ENCODE measurements at regions not wholly inside any gene's neighbourhood (a gene's known extent, or its start where the extent isn't known, plus 50 kb on each side); places are given as distances from the start of the nearest gene placed in this dataset.

GRCh38 chr16:80109581-80109980 is 431.2 kb upstream of the DYNLRB2 start:
- dilution Hi-C loops (cut with MboI; ENCODE audit: extremely low pct_ligation_motif_present, low sequenced_read_pairs) (no loop called here), intact Hi-C loops (cut with micrococcal nuclease) (no loop called here)
- H3K27ac ChIP-seq (ENCODE audit: insufficient read depth, low read depth, low read length) = no peak overlapping the region
- no TSS peak for BruUV-seq (replicated peaks)
- H3K4me2 ChIP-seq (ENCODE audit: insufficient read depth, low read length) = no peak overlapping the region
- H3K36me3 ChIP-seq (ENCODE audit: control insufficient read depth in 2 of 2, extremely low read depth in 1 of 2, insufficient read depth in 2 of 2, low read length in 2 of 2) = no peaks in the 10 kb centered on the region
- ChIA-PET POLR2A (no interaction called here), CTCF (no interaction called here)
- FAIRE-seq (no peak), DNase-seq (ENCODE audit: low read depth, low spot score) (no peak)
- no peaks in the 10 kb centered on the region for H3K9me1 ChIP-seq (replicated peaks; ENCODE audit: control insufficient read depth, extremely low read depth, insufficient read depth, low read length)
- no peaks in the 10 kb centered on the region for H4K20me1 ChIP-seq (replicated peaks; ENCODE audit: control insufficient read depth, extremely low read depth, insufficient read depth, low read length)
- no peak overlapping the region for H3K9ac ChIP-seq (replicated peaks; ENCODE audit: extremely low read depth, insufficient read depth, low read length)
- H3K9me3 ChIP-seq (replicated peaks; ENCODE audit: control insufficient read depth, insufficient read depth, low read length) = no peaks in the 10 kb centered on the region
- no peak overlapping the region for H2AFZ ChIP-seq (ENCODE audit: low read depth, low read length)
- H3K4me3 ChIP-seq (replicated peaks in 1 of 3; ENCODE audit: insufficient read depth in 1 of 3, low read depth in 1 of 3, low read length in 3 of 3) = no peak overlapping the region
- no peaks in the 10 kb centered on the region for H3K4me1 ChIP-seq (ENCODE audit: control insufficient read depth, extremely low read depth, insufficient read depth, low read length)
- no peaks in the 10 kb centered on the region for H3K79me2 ChIP-seq (ENCODE audit: control insufficient read depth, insufficient read depth, low read length)
- H3K27me3 ChIP-seq (ENCODE audit: control insufficient read depth in 2 of 2, insufficient read depth in 2 of 2, low read length in 2 of 2) = no peaks in the 10 kb centered on the region
- TF ChIP-seq GATA2 (IDR thresholded peaks at IDR 0.05; ENCODE audit: insufficient read depth, insufficient read length, low read depth, low read length) = no peak

- CTCF ChIA-PET = no interaction called here
- no peak for TF ChIP-seq EZH2 (IDR thresholded peaks at IDR 0.05; ENCODE audit: borderline replicate concordance, low read depth, low read length, severe bottlenecking)
- no peak for TF ChIP-seq JUN (IDR thresholded peaks at IDR 0.05; ENCODE audit: borderline replicate concordance, insufficient read depth, insufficient read length, low read depth)
- TF ChIP-seq GATA2 (IDR thresholded peaks at IDR 0.05; ENCODE audit: insufficient read depth, insufficient read length, low read depth, low read length) = no peak
- no peak for TF ChIP-seq POLR2AphosphoS5 (IDR thresholded peaks at IDR 0.05; ENCODE audit: insufficient read depth, low read depth, low read length)
- TF ChIP-seq CTCF (IDR thresholded peaks at IDR 0.05; ENCODE audit: extremely low read depth in 1 of 2, insufficient read depth in 1 of 2, low read depth in 1 of 2, low read length in 2 of 2) = no peak
- TF ChIP-seq POLR2A (IDR thresholded peaks at IDR 0.05; ENCODE audit: low read depth, low read length) = no peak
- TF ChIP-seq FOS (IDR thresholded peaks at IDR 0.05; ENCODE audit: borderline replicate concordance, insufficient read depth, low read length) = no peak
- TF ChIP-seq, protein P1, sequence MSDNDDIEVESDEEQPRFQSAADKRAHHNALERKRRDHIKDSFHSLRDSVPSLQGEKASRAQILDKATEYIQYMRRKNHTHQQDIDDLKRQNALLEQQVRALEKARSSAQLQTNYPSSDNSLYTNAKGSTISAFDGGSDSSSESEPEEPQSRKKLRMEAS (IDR thresholded peaks at IDR 0.05; ENCODE audit: insufficient read depth, insufficient read length) = no peak
Observed at GRCh38 chr16:80107900-80108299, 432.9 kb upstream of the DYNLRB2 start.

More at GRCh38 chr16:80107900-80108299, 432.9 kb upstream of the DYNLRB2 start:
- Histone ChIP-seq H3K4me2 (ENCODE audit: insufficient read depth, low read length) (no peak overlapping the region), H3K27me3 (ENCODE audit: control insufficient read depth in 2 of 2, insufficient read depth in 2 of 2, low read length in 2 of 2) (no peaks in the 10 kb centered on the region), H2AFZ (ENCODE audit: low read depth, low read length) (no peak overlapping the region), H3K4me1 (ENCODE audit: control insufficient read depth, extremely low read depth, insufficient read depth, low read length) (no peaks in the 10 kb centered on the region), H3K36me3 (ENCODE audit: control insufficient read depth in 2 of 2, extremely low read depth in 1 of 2, insufficient read depth in 2 of 2, low read length in 2 of 2) (no peaks in the 10 kb centered on the region), H4K20me1 (replicated peaks; ENCODE audit: control insufficient read depth, extremely low read depth, insufficient read depth, low read length) (no peaks in the 10 kb centered on the region), H3K9me3 (replicated peaks; ENCODE audit: control insufficient read depth, insufficient read depth, low read length) (no peaks in the 10 kb centered on the region), H3K9ac (replicated peaks; ENCODE audit: extremely low read depth, insufficient read depth, low read length) (no peak overlapping the region), H3K9me1 (replicated peaks; ENCODE audit: control insufficient read depth, extremely low read depth, insufficient read depth, low read length) (no peaks in the 10 kb centered on the region), H3K79me2 (ENCODE audit: control insufficient read depth, insufficient read depth, low read length) (no peaks in the 10 kb centered on the region), H3K4me3 (replicated peaks in 1 of 3; ENCODE audit: insufficient read depth in 1 of 3, low read depth in 1 of 3, low read length in 3 of 3) (no peak overlapping the region), H3K27ac (ENCODE audit: insufficient read depth, low read depth, low read length) (no peak overlapping the region)
- POLR2A ChIA-PET = no interaction called here
- DNase-seq (ENCODE audit: low read depth, low spot score) (no peak), FAIRE-seq (no peak)
- dilution Hi-C loops (cut with MboI; ENCODE audit: extremely low pct_ligation_motif_present, low sequenced_read_pairs) = no loop called here
- intact Hi-C loops (cut with micrococcal nuclease) = no loop called here
- no TSS peak for BruUV-seq (replicated peaks)

Data from endothelial cell of umbilical vein (primary cell).